ENCODE measurements at regions not wholly inside any gene's neighbourhood (a gene's known extent, or its start where the extent isn't known, plus 50 kb on each side); places are given as distances from the start of the nearest gene placed in this dataset.
"Not testable (repeated sequence)": the region's sequence is repeated elsewhere in the genome, so short reads cannot be mapped to it uniquely, and the experiment has no call there.

- H3K4me1 ChIP-seq (ENCODE audit: control insufficient read depth, low read depth, low read length); H3K36me3 ChIP-seq (ENCODE audit: control insufficient read depth, insufficient read depth, low read length); H3K27me3 ChIP-seq (ENCODE audit: insufficient read depth, low read length, poor library complexity); H2BK15ac ChIP-seq (replicated peaks; ENCODE audit: low read depth); H2BK120ac ChIP-seq (ENCODE audit: low read depth, low read length); H3K79me1 ChIP-seq (ENCODE audit: low read length); H3K23ac ChIP-seq (ENCODE audit: low read length); H3K4me3 ChIP-seq (ENCODE audit: low read length); H3K4me2 ChIP-seq (ENCODE audit: low read length); H3K18ac ChIP-seq (ENCODE audit: low read length); H3K79me2 ChIP-seq (ENCODE audit: control insufficient read depth, insufficient read depth, low read length); DNase-seq; H4K8ac ChIP-seq (ENCODE audit: low read depth, low read length); H4K5ac ChIP-seq (ENCODE audit: low read length); H2AK5ac ChIP-seq (ENCODE audit: low read length); H3K56ac ChIP-seq (ENCODE audit: low read length); H3K9ac ChIP-seq (ENCODE audit: low read length); H2BK5ac ChIP-seq (ENCODE audit: low read length); H3K27ac ChIP-seq (ENCODE audit: low read depth, low read length); H3K4ac ChIP-seq (ENCODE audit: low read depth, low read length): not testable (repeated sequence)
- WGBS (ENCODE audit: extremely low coverage, insufficient coverage, low lambda C conversion rate): no CpG with 5 or more reads among the region's 12 CpGs
Measured at GRCh38 chr3:195991243-195991642, 82.9 kb upstream of the TNK2 start.

GRCh38 chr3:195990841-195991174 lies 82.5 kb upstream of the TNK2 start:
- not testable (repeated sequence) for H3K4me3 ChIP-seq (ENCODE audit: low read length); H3K4me1 ChIP-seq (ENCODE audit: control insufficient read depth, low read depth, low read length); H3K23ac ChIP-seq (ENCODE audit: low read length); H2AK5ac ChIP-seq (ENCODE audit: low read length); DNase-seq; H3K18ac ChIP-seq (ENCODE audit: low read length); H3K27ac ChIP-seq (ENCODE audit: low read depth, low read length); H3K79me1 ChIP-seq (ENCODE audit: low read length); H3K27me3 ChIP-seq (ENCODE audit: insufficient read depth, low read length, poor library complexity); H2BK15ac ChIP-seq (replicated peaks; ENCODE audit: low read depth); H2BK5ac ChIP-seq (ENCODE audit: low read length); H3K4ac ChIP-seq (ENCODE audit: low read depth, low read length); H2BK120ac ChIP-seq (ENCODE audit: low read depth, low read length); H3K36me3 ChIP-seq (ENCODE audit: control insufficient read depth, insufficient read depth, low read length); H3K79me2 ChIP-seq (ENCODE audit: control insufficient read depth, insufficient read depth, low read length); H4K8ac ChIP-seq (ENCODE audit: low read depth, low read length); H3K4me2 ChIP-seq (ENCODE audit: low read length); H4K5ac ChIP-seq (ENCODE audit: low read length)
- Histone ChIP-seq H3K9ac (ENCODE audit: low read length) (peak overlapping the region; percentile 54), H3K56ac (ENCODE audit: low read length) (peak overlapping the region; percentile 70)
- no CpG with 5 or more reads among the region's 7 CpGs for whole genome bisulfite sequencing (ENCODE audit: extremely low coverage, insufficient coverage, low lambda C conversion rate)

GRCh38 chr3:195989921-195990840 lies 81.8 kb upstream of the TNK2 start:
- H2BK5ac ChIP-seq (ENCODE audit: low read length); H3K36me3 ChIP-seq (ENCODE audit: control insufficient read depth, insufficient read depth, low read length); H3K18ac ChIP-seq (ENCODE audit: low read length); H3K4me3 ChIP-seq (ENCODE audit: low read length); H4K5ac ChIP-seq (ENCODE audit: low read length); H2BK120ac ChIP-seq (ENCODE audit: low read depth, low read length); H2AK5ac ChIP-seq (ENCODE audit: low read length); H3K4ac ChIP-seq (ENCODE audit: low read depth, low read length); H2BK15ac ChIP-seq (replicated peaks; ENCODE audit: low read depth); H3K79me1 ChIP-seq (ENCODE audit: low read length); H3K23ac ChIP-seq (ENCODE audit: low read length); H3K27ac ChIP-seq (ENCODE audit: low read depth, low read length); H3K27me3 ChIP-seq (ENCODE audit: insufficient read depth, low read length, poor library complexity); H3K4me2 ChIP-seq (ENCODE audit: low read length); H4K8ac ChIP-seq (ENCODE audit: low read depth, low read length); H3K79me2 ChIP-seq (ENCODE audit: control insufficient read depth, insufficient read depth, low read length); H3K4me1 ChIP-seq (ENCODE audit: control insufficient read depth, low read depth, low read length): not testable (repeated sequence)
- Histone ChIP-seq H3K56ac (ENCODE audit: low read length) (peak overlapping the region; percentile 70), H3K9ac (ENCODE audit: low read length) (peak overlapping the region; percentile 65)
- DNase-seq: peak; percentile 91
- WGBS (ENCODE audit: extremely low coverage, insufficient coverage, low lambda C conversion rate): no CpG with 5 or more reads among the region's 107 CpGs

GRCh38 chr3:195989197-195989920 lies 81.0 kb upstream of the TNK2 start:
- not testable (repeated sequence) for DNase-seq; H3K4me1 ChIP-seq (ENCODE audit: control insufficient read depth, low read depth, low read length); H3K23ac ChIP-seq (ENCODE audit: low read length); H3K79me1 ChIP-seq (ENCODE audit: low read length); H4K8ac ChIP-seq (ENCODE audit: low read depth, low read length); H2AK5ac ChIP-seq (ENCODE audit: low read length); H3K4me2 ChIP-seq (ENCODE audit: low read length); H3K27me3 ChIP-seq (ENCODE audit: insufficient read depth, low read length, poor library complexity); H2BK120ac ChIP-seq (ENCODE audit: low read depth, low read length); H3K4ac ChIP-seq (ENCODE audit: low read depth, low read length); H4K5ac ChIP-seq (ENCODE audit: low read length); H3K36me3 ChIP-seq (ENCODE audit: control insufficient read depth, insufficient read depth, low read length); H3K18ac ChIP-seq (ENCODE audit: low read length); H3K79me2 ChIP-seq (ENCODE audit: control insufficient read depth, insufficient read depth, low read length); H2BK5ac ChIP-seq (ENCODE audit: low read length); H3K27ac ChIP-seq (ENCODE audit: low read depth, low read length); H2BK15ac ChIP-seq (replicated peaks; ENCODE audit: low read depth)
- Histone ChIP-seq H3K4me3 (ENCODE audit: low read length) (peak overlapping the region; percentile 30), H3K56ac (ENCODE audit: low read length) (peak overlapping the region; percentile 70), H3K9ac (ENCODE audit: low read length) (peak overlapping the region; percentile 65)
- no CpG with 5 or more reads among the region's 46 CpGs for WGBS (ENCODE audit: extremely low coverage, insufficient coverage, low lambda C conversion rate)

GRCh38 chr3:195988764-195989163 lies 80.4 kb upstream of the TNK2 start:
- not testable (repeated sequence) for H3K79me1 ChIP-seq (ENCODE audit: low read length); H3K4ac ChIP-seq (ENCODE audit: low read depth, low read length); H3K56ac ChIP-seq (ENCODE audit: low read length); H2BK120ac ChIP-seq (ENCODE audit: low read depth, low read length); H3K18ac ChIP-seq (ENCODE audit: low read length); DNase-seq; H3K36me3 ChIP-seq (ENCODE audit: control insufficient read depth, insufficient read depth, low read length); H3K4me1 ChIP-seq (ENCODE audit: control insufficient read depth, low read depth, low read length); H3K23ac ChIP-seq (ENCODE audit: low read length); H3K4me3 ChIP-seq (ENCODE audit: low read length); H3K4me2 ChIP-seq (ENCODE audit: low read length); H4K8ac ChIP-seq (ENCODE audit: low read depth, low read length); H2BK5ac ChIP-seq (ENCODE audit: low read length); H3K27me3 ChIP-seq (ENCODE audit: insufficient read depth, low read length, poor library complexity); H3K9ac ChIP-seq (ENCODE audit: low read length); H3K79me2 ChIP-seq (ENCODE audit: control insufficient read depth, insufficient read depth, low read length); H3K27ac ChIP-seq (ENCODE audit: low read depth, low read length); H2BK15ac ChIP-seq (replicated peaks; ENCODE audit: low read depth); H4K5ac ChIP-seq (ENCODE audit: low read length); H2AK5ac ChIP-seq (ENCODE audit: low read length)
- no CpG with 5 or more reads among the region's 7 CpGs for WGBS (ENCODE audit: extremely low coverage, insufficient coverage, low lambda C conversion rate)

Data from mesendoderm (in vitro differentiated cells).